ENCODE measurements at regions not wholly inside any gene's neighbourhood (a gene's known extent, or its start where the extent isn't known, plus 50 kb on each side); places are given as distances from the start of the nearest gene placed in this dataset.
"Not testable (repeated sequence)": the region's sequence is repeated elsewhere in the genome, so short reads cannot be mapped to it uniquely, and the experiment has no call there.

DNA sequence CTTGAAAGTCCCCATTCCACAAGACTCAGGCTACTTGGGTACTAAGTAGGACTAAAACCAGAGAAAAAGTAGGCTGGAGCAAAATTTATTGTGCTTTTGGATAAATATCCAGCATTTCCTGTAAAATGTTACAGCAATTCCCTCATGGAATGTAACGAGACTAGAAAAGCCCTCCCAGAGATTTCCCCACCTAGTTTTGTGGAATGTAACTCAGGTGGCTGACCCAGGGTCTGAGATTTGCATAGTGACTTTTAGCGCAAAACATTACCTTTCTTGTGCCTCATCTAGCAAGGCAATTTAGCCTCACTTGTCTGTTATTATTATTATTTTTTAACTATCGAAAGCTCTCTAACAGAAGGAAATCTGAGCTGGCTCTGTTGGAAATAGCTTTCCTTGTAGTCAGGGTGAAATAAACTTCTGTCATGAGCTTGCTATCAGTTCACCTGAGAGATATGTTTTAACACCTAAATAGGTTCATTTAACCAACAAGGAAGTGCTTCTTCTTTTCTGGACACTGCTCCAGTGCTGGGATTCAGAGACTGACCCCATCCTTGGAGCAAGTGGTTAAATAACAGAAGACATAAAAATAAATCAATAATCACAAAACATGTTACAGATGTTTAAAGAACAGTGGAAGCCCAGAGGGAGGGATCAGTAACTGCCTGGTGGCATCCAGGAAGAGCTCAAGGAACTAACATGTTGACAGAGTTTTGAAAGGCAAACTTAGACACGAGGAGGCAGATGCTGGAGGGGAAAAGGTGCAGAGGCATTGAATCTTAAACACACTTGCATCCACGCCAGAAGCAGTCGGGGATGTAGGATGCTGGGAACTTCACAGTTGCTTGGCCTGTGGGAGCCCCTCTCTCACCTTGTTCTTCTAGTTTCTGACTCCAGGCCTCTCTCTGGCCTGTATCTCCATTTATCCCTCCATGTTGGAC lies 68.3 kb upstream of the RHOU start:
- DNase-seq (ENCODE audit: extremely low spot score, insufficient read length, low read depth) (no peak), FAIRE-seq (no peak)

DNA sequence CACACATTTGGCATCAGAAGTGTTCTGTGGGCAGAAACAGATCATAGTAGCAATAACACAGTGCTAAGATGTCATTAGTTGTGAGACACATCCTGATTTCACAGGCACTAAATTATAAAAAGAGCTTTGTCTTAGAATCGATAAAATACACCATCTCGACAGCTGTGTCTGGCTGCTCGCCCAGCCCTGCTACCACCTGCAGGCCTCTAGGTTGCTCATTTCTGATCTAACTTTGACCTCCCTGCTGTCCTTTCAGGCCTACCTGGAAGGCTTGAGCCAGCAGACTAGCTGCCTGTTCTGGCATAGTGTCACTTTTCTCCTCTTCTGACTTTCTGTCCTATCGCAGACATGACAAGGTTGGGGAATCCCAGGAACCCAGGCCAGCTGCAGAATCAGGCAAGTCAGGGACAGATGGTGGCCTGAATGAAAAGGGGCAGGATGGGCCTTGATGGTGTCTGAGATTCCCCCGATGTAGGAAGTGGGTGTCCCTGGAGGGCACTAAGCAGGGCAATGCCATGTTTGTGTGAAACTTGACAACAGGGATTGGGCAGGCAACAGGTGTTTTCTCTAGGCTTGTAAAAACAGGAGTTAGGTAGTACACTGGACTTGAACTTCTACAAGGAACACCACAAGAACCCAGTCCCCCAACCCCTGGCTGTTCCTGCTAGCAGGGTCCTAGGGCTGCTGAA lies 66.6 kb upstream of the RHOU start:
- FAIRE-seq (no peak), DNase-seq (ENCODE audit: extremely low spot score, insufficient read length, low read depth) (no peak)

DNA sequence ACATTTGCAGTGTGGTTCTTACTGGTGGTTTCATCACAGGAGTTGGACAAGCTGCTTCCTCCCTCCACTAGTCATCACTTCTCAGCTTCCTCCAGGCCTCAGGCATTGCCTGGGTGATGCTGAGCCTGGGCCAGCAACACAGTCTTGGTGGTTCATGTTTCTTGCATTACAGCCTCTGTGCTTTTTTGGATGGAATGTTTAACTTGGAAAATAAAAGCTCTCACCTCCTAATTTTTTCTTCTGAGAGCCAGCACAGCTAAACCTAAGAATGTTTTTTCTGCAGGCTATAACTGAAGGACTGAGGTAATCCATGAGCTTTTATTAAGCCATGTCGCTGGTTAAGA lies 66.1 kb upstream of the RHOU start:
- no peak for FAIRE-seq
- no peak for DNase-seq (ENCODE audit: extremely low spot score, insufficient read length, low read depth)

DNA sequence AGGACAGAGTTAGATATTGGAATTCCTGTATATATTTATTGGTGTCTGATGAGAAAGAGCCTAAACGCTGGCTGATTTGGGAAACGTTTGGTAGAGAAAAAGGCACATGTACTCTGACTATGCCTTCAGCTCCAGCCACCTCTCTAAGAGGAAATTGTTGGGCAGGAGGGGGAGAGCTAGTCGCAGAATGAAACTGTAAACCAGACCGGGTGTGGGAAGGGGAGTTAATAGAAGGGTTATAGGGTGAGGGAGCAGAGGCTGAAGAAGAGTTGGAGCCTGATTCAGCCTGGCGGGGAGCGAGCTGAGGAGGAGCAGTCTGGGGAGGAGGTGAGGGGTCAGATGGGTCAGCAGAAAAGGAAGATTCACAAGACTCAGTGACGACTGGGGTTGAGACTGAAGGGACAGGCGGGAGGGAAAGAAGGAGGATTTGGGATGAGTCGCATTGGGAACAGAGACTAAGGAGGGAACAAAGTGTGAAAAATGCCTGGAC lies 54.2 kb upstream of the RHOU start:
- DNase-seq (ENCODE audit: extremely low spot score, insufficient read length, low read depth); FAIRE-seq: not testable (repeated sequence)

DNA sequence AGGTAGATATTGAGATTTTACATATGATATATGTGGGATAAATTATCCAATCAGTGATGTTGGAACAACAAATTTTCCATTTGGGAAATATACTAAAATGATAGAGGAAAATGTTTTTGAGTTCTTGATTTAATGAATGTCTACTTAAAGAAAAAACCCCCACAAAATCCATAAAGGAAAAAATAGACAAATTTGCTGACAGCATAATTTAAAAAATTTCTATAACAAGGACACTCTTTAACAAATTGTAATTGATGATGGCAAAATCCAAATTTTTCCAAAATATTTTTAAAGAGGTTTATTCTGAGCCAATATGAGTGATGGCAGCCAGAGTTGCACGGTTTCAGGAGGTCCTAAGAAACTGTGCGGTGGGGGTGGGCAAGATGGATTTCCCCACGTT lies 51.9 kb upstream of the RHOU start:
- FAIRE-seq: no peak
- no peak for DNase-seq (ENCODE audit: extremely low spot score, insufficient read length, low read depth)

DNA sequence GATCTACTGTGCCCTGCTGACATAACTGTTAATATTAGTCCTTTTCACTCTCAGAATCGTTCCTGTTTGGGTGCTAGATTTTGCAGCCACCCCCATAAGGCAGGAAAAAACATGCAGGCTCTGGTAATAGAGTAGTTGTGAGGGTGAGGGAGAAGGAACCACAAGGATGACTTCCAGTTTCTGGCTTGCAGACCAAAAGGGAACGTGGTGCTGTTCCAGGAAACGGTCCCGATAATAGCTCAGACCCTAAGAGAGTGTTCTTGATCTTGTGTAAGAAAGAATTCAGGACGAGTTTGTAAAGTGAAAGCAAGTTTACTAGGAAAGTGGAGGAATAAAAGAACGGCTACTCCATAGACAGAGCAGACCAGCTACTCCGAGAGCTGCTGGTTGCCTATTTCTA lies 50.7 kb upstream of the RHOU start:
- DNase-seq (ENCODE audit: extremely low spot score, insufficient read length, low read depth) (no peak), FAIRE-seq (no peak)

DNA sequence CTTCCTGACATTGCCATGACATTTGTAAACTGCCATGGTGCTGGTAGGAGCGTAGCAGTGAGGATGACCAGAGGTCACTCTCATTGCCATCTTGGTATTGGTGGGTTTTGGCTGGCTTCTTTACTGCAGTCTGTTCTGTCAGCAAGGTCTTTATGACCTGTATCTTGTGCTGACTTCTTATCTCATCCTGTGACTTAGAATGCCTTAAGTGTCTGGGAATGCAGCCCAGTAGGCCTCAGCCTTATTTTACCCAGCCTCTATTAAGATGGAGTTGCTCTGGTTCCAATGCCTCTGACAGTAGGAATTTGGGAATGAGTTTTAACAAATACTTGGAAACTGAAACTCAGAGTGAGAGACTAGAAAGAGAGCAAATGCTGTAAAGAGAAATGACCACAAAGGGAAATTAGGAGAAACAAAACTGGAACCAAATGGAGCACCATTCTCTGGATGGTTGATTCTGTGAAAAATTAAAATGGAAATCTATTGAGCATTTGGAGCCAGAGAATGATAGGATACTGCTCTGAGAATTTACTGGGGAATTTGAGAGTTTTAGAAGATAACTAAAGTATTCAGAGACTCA lies 50.1 kb upstream of the RHOU start:
- FAIRE-seq (no peak), DNase-seq (ENCODE audit: extremely low spot score, insufficient read length, low read depth) (no peak)

All from GM18507 (cell line).